GM19328 (cell line): ENCODE measurements at regions not wholly inside any gene's neighbourhood (a gene's known extent, or its start where the extent isn't known, plus 50 kb on each side); places are given as distances from the start of the nearest gene placed in this dataset.
A peak's percentile ranks its signal among the peaks of the same experiment; 100 is the strongest.
"Not testable (repeated sequence)": the region's sequence is repeated elsewhere in the genome, so short reads cannot be mapped to it uniquely, and the experiment has no call there.

Experiments
- ATAC-seq: cut with Tn5 transposase; IDR thresholded peaks from one replicate; pipeline ENCODE4 v1.9.1; 2021; ENCODE audit warnings: mild to moderate bottlenecking, moderate library complexity; ENCODE audit not compliant: unreplicated experiment

DNA sequence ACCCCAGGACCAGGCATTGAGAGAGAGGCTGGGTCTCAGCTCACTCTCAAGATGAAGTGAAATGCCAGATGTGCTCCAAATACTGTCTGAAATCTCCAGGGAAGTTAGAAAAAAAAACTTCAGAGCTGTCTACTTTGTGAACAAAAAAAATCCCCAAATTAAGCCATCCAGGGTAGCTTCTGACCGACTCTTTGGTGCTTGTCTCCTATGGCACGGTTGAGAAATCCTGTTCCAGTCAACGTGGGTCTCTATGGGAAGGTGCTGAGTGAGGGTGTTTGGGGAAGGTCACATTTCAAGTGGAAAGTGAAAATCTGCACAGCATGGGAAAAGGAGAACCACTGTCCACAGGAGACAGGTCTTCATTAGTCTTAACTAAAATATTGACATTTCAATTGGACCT is 322.5 kb upstream of the CFAP20DC start:
- ATAC-seq: no peak

- ATAC-seq: no peak
Measured at GRCh38 chr3:59368900-59369675, 319.3 kb upstream of the CFAP20DC start.

GRCh38 chr3:59367150-59367549 is 317.3 kb upstream of the CFAP20DC start:
- no peak for ATAC-seq

- no peak for ATAC-seq
Measured at GRCh38 chr3:59366218-59366617, 316.4 kb upstream of the CFAP20DC start.

DNA sequence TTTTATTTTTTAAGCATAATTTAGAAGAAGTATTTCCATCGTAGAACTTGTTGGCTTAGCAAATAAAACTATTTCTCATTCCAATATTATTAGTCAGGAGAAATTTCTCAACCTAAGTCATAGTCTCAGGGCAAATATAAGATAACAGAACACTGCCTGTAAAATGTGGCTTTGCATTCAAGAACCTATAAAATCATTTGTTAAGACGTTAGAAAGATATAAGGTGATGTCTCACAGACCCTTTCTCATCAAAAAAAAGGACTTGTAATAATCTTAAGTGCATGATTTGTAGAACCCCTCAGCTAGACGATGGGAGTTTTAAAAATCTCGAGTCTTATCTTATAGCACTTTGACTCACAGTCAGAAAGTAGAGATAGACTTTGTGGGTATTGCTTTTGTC is 314.7 kb upstream of the CFAP20DC start:
- no peak for ATAC-seq

DNA sequence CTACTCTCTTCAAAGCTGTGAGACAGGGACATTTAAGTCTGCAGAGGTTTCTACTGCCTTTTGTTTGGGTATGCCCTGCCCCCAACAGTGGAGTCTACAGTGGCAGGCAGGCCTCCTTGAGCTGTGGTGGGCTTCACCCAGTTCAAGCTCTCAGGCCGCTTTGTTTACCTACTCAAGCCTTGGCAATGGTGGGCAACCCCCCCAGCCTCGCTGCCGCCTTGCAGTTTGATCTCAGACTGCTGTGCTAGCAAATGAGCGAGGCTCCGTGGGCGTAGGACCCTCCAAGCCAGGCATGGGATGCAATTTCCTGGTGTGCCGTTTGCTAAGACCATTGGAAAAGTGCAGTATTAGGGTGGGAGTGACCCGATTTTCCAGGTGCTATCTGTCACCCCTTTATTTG is 310.5 kb upstream of the CFAP20DC start:
- ATAC-seq: not testable (repeated sequence)

DNA sequence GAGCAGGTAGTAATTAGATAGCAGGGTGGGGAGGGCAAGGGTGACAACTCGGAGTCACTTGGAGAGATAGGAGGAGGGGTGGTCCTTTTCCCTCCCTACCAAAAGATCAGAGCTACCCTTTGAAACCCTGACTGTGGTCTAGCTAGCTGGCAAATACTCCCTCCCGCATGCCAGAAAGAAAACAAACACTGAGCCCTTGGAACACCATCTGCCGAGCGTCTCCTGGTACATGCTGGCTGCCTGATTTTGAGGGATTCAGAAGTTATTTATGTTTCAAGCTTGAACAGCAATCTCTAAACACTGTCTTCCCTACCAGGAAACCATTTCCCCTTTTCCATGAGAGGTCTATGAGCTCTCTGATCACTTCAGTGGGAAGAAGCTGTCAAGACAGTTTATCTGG is 291.6 kb upstream of the CFAP20DC start:
- ATAC-seq: no peak

DNA sequence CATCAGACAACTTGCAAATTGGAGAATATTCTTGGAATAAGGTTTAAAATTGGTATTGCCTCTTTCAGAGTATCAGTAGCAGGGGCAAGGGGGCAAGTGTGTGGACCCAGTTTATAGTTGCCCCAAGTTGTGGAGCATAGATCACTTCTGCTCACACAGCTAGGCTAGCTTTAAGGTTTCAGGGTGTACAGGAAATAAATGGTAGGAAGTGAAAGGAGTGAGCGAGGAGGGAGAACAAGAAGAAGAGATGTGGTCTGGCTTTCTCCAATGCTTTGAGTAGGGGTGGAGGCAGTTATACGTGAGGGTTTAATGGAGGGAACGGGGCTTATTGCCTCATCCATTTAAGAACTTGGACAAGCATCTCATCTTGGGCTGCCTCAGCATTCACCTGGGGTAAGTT is 290.0 kb upstream of the CFAP20DC start:
- ATAC-seq: no peak

DNA sequence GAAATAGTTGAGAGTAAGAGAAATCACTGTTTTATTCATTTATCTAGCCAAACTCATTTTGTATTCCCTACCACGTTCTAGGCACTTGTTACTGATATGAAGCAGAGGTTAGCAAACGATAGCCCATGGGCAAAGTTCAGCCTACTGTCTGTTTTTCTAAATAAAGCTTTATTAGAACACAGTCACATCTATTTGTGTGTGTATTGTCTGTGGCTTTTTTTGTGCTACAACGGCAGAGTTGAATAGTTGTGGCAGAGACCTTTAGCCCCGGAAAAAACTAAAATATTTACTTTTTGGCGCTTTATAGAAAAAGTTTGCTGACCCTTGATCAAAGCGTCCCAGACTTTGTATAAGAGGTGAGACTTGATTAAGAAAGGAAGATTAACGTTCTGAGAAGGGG is 289.1 kb upstream of the CFAP20DC start:
- no peak for ATAC-seq

- ATAC-seq: no peak
Measured at GRCh38 chr3:59335338-59335737, 285.5 kb upstream of the CFAP20DC start.

- ATAC-seq: no peak
Measured at GRCh38 chr3:59334585-59334984, 284.8 kb upstream of the CFAP20DC start.

DNA sequence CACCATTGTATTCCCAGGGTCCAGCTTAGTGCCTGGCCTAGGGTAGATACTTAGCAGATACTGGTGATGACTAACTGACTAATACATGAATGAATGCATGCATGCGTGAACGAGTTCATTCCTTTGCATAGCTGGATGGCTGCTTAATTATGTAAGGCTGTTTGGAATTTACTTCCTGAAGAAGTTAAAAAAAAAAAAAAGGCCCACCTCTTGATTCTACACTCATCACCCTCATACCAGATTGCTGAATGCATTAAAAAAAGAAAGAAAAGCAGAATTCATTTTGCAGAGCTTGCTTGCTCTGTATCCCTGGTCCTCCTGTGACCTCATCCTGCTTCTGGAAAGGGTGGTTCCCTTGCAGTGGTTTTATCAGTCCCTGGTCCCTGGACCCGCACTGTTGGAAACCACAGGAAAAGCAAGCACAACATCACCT is 277.6 kb upstream of the CFAP20DC start:
- no peak for ATAC-seq

DNA sequence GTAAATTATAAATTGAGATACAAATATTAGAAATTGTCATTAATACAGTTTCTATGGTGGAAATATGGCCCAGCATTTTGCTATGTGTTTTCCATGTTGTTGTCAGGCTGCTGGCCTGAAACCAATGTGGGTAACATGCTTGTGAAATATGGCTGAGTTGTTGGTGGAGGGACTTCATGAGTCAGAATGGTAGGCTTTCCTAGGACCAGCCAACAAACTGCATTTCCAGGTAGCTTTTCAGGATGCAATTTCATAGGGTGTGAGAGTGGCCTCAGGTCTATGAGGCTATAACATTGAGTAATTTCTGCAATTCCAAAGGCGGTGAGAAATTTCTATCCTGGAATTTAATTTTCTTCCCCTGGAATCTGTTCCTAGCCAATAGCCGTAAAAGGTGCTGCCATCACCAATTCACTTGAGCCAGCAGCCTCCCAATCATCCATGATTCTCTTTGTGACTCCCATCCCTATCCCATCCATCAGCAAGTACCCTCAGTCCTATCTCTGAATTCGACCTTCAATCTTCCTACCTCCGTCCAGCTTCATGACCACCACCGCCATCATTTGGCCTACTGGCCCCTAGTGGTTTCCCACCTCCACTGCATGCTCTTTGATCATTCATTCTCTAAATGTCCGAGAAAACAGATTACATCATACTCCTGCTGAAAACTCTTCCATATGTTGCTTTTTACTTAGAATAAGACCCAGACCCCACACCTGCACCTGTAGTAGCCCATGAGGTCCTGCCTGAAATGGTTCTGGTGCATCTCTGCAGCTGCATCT is 276.6 kb upstream of the CFAP20DC start:
- ATAC-seq: no peak

GRCh38 chr3:59321881-59322540 is 272.2 kb upstream of the CFAP20DC start:
- no peak for ATAC-seq

- no peak for ATAC-seq
Measured at GRCh38 chr3:59320080-59320479, 270.3 kb upstream of the CFAP20DC start.

DNA sequence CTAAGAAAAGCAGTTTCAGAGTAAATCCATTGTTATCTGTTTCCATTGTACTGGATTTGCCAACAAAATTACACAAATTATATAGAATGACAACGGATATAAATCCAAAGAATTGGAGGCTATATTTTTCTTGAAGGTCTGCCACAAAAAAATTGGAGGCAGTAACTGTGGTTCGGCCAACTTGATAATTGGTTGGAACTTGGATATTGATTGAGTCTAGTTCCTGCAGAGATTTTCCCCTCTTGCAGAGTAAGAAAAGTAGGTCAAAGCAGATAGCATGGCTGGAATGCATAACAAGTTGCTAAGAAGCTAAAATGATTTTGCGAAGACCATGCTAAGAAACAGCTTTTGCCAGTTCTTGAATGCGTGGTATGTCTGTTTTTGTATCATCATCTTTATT is 269.6 kb upstream of the CFAP20DC start:
- no peak for ATAC-seq

GRCh38 chr3:59318881-59319280 is 269.1 kb upstream of the CFAP20DC start:
- ATAC-seq: no peak

GRCh38 chr3:59317386-59317785 is 267.6 kb upstream of the CFAP20DC start:
- ATAC-seq: no peak

DNA sequence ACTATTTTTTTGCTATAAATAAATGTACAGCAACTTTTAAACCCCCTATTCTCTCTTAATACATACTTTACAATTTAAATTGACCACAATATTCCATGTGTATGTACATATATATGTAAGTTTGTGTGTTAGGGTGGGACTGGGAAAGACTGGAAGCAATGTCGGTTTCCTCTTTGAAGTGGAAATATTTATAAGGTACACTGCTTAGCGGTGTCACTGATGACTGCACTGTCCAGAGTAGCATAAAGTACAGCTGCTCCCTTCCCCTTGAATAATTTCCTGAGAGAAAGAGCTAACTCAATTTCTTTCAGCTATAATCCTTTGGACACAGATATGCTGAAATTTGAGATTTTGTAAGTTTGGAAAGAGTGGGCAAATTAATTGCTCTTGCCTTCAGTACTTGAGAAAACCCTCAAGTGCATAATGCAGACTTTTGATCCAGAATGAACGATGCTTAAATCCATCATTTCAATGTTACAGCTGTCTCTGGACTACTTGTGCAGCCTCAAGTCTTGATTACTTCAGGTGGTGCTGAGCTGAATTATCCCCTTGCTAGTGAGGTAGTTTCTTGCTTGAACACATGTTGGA is 267.0 kb upstream of the CFAP20DC start:
- ATAC-seq: no peak

- peak; percentile 79 for ATAC-seq
Measured at GRCh38 chr3:59313365-59313764, 263.5 kb upstream of the CFAP20DC start.

GRCh38 chr3:59311231-59311630 is 261.4 kb upstream of the CFAP20DC start:
- ATAC-seq: no peak
